Hematopoietic multipotent progenitor cell treated with erythropoietin and hydrocortisone succinate and interleukin-3 and kit ligand, for 17 days (in vitro differentiated cells): ENCODE measurements at regions not wholly inside any gene's neighbourhood (a gene's known extent, or its start where the extent isn't known, plus 50 kb on each side); places are given as distances from the start of the nearest gene placed in this dataset.
A peak's percentile ranks its signal among the peaks of the same experiment; 100 is the strongest.

Experiments used
- DNase-seq: peaks from one replicate; pipeline ENCODE4 v3.0.0-alpha.2; 2015; ENCODE audit warnings: low spot score

DNA sequence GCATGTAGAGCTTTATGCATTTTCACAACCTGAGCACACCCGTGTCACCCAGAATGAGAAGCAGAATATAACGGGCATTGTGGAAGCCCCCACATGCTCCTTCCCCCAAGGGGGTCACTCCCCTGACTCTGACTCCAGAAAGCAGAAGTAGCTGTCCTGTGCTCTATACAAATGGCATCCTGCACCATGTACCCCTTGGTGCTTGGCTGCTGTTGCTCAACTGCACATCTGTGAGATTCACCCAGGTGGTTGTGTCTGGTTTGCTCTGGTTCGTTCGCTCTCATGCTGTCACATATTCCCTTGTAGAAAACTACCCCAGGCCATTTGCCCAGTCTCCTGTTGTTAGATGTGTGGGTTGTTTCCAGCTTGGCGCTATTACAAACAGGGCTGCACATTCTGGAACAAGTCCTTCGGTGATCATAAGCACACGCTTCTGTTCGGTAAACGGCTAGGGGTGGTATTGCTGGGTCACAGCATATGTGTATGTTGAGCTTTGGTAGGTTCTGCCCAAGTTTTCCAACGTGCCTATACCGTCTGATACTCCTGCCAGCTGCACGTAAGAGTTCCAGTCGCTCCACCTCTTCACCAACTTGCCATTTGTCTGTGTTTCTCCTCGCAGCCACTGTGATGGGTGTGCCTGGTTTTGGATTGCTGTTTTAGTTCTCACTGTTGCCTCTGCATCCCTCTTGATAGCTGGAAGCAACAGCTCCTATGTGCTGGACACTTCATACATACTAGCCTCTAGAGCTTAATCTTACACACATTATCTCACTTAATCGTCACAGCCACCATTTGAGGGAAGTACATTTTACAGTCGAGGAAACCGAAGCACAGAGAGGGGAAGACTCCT, 65.4 kb upstream of the SLC6A6 start:
- no peak for DNase-seq

DNA sequence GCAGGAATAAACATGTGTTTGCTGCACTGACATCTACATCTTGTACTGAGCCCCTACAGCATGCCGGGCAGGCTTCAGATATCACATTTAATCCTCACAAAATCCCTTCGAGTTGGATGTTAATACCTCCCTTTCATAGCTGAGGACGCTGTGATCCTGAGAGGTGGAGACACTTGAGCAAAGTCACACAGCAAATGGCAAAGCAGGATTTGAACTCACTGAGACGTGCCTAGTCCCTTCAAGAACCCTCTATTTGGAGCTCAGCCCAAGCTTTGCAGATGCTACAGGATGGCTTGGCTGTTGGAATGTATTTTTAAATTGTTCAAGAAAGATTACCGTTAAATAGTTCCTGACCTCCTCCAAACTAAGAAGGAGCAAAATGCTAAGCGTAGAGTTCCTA, 64.6 kb upstream of the SLC6A6 start:
- no peak for DNase-seq

DNA sequence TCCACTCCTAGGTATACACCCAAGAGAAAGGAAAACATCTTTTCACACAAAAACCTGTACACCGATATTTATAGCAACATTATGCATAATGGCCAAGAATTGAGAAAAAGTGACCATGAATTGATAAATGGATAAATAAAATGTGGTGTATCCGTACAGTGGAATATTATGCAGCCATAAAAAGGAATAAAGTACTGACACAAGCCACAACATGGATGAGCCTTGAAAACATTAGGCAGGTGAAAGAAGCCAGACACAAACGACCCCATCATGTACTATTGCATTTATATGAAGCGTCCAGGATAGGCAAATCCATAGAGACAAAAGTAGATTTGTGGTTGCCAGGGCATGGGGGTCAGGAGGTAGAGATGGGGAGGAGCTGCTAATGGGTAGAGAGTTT, 64.2 kb upstream of the SLC6A6 start:
- no peak for DNase-seq

DNA sequence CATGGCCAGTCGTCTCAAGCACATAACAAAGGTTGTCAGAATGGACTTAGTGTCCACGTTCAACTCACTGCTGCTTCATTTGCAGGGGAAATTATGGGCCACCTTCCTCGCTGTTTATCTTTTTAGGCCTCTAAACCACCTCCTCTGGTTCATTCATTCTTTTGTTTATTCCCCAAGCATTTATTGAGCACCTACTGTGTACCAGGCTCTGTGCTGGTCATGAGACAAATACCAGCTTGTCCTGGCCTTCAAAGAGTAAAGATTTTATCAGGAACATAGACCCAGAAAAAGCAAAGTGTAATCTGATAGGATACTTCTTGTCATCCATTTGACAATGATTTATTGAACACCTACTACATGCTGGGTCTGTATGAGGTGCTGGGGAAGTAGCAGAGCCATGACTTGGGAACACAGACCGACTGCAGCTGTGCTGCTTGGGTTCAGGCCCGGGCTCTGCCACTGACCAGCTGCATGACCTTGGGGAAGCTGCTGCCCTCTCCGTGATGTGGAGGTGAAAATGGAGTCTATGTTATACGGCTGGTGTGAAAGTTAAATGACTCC, 63.4 kb upstream of the SLC6A6 start:
- DNase-seq: no peak

DNA sequence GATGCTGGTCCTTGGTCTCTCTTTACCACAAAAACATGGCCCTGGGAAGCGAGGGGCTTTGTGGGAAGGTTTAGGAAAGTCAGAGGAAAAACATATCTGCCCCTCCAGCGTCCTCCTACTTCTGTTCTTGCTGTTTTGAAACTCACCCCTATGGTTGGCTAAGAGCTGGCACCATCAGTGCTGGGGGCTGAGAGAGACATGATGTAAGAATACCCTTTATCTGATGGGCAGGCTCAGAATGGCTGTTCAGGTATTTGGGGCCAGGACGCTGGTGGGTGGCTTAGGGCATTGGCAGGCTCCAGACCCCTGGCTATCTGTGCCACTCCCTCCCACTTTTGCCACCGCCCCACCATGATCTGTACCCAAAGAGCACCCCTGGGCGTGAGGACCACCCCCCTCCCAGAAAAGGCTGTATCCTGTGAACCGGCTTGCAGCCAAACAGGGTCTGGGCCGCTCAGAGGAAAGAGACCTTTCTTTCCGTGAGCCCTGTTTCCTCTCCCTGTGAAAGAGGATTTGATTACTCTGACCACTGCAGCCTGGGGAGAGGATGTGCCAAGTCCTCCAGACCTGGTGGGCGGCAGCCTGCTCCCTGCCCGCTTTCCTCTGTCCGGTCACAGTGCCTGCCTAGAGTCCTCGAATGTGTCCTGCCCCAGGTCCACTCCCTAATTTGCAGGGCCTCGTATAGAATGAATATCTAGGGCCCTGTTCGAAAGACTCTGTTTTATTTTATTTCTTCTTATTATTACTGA, 61.3 kb upstream of the SLC6A6 start:
- no peak for DNase-seq

DNA sequence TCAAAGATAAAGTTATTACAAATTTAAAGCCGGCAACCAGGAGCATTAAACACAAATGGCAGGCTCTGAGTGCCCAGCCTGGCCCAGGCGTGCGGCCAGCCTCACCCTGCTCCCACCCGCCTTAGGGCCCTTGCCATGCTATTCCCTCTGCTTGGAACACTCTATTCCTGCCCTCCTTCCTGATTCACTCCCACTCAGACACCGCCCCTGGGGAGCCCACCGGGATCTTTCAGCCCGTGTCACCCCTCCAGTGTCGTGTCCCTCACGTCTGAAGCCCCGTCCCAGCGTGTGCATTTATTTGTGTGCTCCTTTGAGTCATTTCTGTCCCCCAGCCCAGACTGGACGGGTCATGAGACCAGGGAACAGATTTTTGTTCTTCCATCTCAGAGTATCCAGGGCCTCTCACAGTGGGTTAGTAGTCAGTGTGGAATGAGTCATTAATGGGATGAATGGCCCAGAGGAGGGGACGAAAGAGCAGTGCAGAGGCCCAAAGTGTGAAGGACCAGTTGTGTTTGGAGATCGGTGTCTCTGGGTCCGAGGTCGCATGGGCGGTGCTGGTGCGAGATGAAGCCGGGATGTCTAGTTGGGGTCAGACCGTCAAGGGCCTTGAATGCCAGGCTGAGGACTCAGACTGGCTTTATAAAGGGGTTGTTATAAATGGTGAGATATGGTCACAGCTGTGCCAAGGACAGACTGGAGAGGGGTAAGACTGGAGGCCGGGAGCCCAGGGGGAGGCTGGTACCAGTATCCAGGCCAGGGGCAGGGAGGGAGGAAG, 58.9 kb upstream of the SLC6A6 start:
- DNase-seq: no peak

DNA sequence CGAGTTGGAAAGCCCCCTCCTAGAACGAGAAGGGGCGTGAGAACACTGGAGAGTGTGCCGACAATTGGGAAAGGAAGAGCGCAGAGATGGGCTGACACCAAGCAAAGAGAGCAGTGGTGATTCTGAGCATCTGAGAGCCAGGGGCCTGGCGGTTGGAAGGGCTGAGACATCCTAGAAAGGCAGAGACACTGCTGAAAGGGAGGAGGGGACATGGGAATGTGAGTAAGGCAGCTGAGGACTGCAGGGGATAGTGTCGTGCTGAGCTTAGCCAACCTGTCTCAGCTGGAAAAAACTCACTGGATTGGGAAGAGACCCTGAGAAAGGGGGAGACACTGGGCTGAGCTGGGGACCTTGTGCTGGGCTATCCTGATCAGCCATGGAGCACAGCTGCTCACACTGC, 58.1 kb upstream of the SLC6A6 start:
- no peak for DNase-seq

DNA sequence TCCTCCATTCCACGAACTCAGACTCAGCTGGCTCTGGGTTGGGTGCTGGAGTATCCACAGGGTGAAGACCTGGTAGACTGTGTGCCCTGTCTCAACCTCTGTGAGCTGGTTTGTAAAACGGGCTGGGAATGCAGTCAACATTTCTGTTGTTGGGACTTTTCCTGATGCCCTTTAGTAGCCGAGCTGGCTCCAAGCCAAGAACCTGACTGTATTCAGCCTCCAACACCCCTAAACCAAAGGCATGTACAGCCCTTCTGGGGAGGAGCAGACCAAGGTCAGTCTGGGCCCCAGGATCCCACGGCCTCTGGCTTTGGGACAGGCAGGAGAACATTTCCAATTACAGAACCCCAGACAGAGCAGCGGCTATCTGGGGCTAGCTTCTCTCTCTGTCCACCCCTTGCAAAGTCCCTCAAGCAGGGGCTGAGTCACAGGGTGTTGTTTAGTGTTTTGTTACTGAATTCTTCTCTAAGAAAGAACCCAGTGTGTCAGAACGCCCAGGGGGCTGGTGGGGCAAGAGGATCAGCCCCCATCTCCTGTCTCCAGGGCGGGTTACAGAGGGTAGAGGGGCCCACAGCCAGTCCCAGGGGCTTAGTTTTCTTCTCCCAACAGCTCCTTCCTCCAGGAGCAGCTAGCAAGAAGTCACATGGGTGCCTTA, 56.8 kb upstream of the SLC6A6 start:
- DNase-seq: no peak

DNA sequence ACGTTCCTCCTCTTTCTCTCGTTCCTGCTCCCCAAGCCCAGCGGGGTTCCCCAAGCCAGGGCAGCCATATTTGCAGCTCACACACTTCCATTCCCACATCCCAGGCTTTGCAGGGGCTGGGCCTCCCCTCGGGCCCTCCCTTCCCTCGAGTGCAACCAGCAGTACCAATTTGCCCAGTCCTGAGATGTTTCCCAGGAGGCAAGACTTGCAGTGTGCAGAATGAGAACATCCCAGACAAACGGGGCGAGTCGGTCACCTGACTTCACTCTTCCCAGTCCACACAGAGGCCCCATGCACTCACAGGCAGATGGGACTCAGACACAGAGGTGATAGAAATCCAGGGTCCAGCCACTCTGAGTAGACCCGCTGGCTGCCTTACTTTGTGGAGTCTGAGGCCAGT, 56.2 kb upstream of the SLC6A6 start:
- DNase-seq: no peak

DNA sequence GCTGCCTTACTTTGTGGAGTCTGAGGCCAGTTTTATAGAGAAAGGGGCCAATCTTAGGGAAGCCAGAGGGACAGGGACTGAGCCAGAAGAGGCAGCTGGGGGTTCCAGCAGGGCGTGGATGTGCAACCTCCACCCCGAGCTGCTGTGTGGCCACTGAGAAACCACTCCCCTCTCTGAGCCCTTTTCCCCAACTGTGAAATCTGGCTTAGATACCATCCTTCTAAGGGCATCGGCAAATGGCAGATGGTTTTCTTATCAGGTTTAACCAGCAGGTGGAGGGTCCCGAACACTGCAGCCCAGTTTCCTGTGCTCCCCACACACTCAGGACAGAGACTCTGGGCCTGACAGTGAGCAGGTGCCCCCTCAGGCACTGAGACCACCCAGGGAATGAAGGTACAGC, 55.8 kb upstream of the SLC6A6 start:
- DNase-seq: no peak

DNA sequence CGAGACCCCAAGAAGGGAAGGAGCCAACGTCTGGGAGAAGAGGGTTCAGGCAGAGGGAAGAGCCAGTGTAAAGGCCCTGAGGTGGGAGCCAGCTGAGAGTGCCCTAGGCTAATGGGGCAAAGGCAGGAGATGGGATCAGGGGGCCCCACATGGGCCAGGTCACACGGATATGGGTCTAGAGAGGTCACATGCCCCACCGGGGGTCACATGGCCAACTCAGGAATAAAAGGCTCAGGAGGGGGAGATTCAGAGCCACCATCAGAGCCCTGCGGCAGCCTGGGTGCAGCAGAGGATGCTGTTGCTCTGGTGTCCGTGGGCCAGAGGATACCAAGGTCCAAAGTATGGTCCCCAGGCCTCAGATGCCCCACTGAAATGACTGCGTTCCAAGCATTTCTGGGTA, 55.3 kb upstream of the SLC6A6 start:
- no peak for DNase-seq

DNA sequence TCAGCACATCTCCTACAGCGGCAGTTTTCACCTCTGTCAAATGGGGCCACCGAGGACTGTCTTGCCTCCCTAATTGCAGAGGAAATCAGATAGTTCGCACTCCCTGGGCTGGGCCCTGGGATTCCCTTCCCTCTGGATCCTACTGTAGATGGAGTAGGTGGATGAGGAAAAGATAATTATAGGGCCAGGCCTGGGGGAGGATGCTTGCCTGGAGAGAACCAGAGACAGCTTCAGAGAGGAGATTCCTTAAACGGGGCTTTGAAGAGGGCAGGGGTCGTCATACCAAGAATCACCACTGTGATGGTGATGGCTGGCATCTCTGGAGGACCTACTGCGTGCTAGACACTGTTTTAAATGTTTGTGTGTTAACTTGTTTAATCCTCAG, 50.8 kb upstream of the SLC6A6 start:
- no peak for DNase-seq

DNA sequence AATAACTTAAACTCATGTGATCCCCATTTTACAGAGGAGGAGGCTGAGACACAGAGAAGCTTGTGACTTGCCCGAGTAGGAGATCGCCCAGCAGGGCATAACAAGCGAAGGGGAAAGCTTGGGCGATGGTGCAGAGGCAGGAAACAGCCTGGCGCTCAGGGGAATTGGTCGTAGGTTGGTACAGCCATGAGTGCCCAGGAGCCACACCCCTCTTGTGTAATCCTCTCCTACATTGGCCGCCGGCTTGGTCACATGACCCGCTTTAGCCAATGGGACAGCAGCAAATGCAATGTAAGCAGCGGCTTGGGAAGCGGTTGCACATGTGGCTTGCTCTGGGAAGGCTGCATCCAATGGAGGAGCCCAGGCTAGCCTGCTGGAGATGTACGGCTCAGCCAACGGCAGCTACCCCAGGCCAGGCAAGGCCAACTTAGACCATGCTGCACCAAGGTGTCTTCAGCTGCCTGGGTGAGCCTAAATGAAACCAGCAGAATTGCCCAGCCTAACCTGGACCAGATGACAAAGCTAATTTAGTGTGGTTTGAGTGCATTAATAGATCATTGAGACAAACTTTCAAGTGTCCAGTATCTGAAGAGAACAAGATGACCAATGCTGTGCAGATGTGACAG, 50.3 kb upstream of the SLC6A6 start:
- peak; percentile 10 for DNase-seq
